GM12878 (cell line): ENCODE measurements at regions not wholly inside any gene's neighbourhood (a gene's known extent, or its start where the extent isn't known, plus 50 kb on each side); places are given as distances from the start of the nearest gene placed in this dataset.

Source experiments
- BCL11A ChIP-seq: IDR thresholded peaks from 2 replicates; pipeline ENCODE4 v1.6.1; 2011; ENCODE audit warnings: low read depth, low read length
- JUND ChIP-seq: IDR thresholded peaks from 2 replicates; pipeline ENCODE4 v1.6.1; 2012; ENCODE audit warnings: low read depth, mild to moderate bottlenecking, low read length, improper control_type of control experiment, moderate library complexity
- YBX1 ChIP-seq: fragments of 450-650 bp; IDR thresholded peaks from 2 replicates; pipeline ENCODE4 v1.6.1; 2016; ENCODE audit warnings: antibody characterized with exemption
- TF ChIP-seq, protein P1 (sequence below): IDR thresholded peaks from 2 replicates; pipeline ENCODE4 v1.6.1; 2012; ENCODE audit warnings: improper control_type of control experiment, low read depth, low read length; ENCODE audit not compliant: insufficient replicate concordance
- TF ChIP-seq, protein P2 (sequence below): fragments of 450-650 bp; formaldehyde crosslinking; IDR thresholded peaks from 2 replicates; pipeline ENCODE4 v1.4.0; 2020; ENCODE audit warnings: mild to moderate bottlenecking, moderate library complexity
- TF ChIP-seq, protein P3 (sequence below): IDR thresholded peaks from 2 replicates; pipeline ENCODE4 v1.6.1; 2012; ENCODE audit warnings: low read depth, low read length, improper control_type of control experiment

DNA sequence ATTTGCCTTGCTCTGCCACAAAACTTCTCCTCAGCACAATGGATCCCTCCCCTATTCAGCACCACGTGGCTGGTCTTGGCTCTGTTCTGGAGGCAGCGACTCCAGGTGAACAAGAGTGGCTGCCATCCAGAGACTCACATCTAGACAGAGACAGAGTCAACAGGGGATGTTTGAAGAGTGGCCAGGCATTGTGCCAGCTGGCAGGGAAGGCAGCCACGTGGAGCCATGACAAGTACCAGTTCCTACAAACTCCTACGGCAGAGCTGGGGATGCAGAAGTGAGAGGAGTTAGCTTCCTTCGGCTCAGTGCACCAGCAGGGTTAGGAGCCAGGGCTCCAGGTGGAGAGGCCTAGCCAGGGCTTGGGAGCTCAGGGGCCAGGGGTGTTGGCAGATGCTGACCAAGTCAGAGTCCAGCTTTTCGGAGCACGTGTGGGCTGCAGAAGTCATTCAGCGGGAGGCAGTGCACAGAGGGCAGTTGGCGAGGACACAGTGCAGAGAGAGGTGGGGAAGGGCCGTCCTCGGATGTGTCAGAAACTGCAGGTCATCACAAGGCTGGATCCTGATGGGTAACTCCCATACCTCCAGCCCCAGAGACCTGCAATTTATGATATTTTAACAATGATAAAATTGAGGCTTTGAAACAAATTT is 171.7 kb upstream of the PDE10A start (continued):
- TF ChIP-seq, protein P1, sequence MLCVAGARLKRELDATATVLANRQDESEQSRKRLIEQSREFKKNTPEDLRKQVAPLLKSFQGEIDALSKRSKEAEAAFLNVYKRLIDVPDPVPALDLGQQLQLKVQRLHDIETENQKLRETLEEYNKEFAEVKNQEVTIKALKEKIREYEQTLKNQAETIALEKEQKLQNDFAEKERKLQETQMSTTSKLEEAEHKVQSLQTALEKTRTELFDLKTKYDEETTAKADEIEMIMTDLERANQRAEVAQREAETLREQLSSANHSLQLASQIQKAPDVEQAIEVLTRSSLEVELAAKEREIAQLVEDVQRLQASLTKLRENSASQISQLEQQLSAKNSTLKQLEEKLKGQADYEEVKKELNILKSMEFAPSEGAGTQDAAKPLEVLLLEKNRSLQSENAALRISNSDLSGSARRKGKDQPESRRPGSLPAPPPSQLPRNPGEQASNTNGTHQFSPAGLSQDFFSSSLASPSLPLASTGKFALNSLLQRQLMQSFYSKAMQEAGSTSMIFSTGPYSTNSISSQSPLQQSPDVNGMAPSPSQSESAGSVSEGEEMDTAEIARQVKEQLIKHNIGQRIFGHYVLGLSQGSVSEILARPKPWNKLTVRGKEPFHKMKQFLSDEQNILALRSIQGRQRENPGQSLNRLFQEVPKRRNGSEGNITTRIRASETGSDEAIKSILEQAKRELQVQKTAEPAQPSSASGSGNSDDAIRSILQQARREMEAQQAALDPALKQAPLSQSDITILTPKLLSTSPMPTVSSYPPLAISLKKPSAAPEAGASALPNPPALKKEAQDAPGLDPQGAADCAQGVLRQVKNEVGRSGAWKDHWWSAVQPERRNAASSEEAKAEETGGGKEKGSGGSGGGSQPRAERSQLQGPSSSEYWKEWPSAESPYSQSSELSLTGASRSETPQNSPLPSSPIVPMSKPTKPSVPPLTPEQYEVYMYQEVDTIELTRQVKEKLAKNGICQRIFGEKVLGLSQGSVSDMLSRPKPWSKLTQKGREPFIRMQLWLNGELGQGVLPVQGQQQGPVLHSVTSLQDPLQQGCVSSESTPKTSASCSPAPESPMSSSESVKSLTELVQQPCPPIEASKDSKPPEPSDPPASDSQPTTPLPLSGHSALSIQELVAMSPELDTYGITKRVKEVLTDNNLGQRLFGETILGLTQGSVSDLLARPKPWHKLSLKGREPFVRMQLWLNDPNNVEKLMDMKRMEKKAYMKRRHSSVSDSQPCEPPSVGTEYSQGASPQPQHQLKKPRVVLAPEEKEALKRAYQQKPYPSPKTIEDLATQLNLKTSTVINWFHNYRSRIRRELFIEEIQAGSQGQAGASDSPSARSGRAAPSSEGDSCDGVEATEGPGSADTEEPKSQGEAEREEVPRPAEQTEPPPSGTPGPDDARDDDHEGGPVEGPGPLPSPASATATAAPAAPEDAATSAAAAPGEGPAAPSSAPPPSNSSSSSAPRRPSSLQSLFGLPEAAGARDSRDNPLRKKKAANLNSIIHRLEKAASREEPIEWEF = no peak
- TF ChIP-seq, protein P2, sequence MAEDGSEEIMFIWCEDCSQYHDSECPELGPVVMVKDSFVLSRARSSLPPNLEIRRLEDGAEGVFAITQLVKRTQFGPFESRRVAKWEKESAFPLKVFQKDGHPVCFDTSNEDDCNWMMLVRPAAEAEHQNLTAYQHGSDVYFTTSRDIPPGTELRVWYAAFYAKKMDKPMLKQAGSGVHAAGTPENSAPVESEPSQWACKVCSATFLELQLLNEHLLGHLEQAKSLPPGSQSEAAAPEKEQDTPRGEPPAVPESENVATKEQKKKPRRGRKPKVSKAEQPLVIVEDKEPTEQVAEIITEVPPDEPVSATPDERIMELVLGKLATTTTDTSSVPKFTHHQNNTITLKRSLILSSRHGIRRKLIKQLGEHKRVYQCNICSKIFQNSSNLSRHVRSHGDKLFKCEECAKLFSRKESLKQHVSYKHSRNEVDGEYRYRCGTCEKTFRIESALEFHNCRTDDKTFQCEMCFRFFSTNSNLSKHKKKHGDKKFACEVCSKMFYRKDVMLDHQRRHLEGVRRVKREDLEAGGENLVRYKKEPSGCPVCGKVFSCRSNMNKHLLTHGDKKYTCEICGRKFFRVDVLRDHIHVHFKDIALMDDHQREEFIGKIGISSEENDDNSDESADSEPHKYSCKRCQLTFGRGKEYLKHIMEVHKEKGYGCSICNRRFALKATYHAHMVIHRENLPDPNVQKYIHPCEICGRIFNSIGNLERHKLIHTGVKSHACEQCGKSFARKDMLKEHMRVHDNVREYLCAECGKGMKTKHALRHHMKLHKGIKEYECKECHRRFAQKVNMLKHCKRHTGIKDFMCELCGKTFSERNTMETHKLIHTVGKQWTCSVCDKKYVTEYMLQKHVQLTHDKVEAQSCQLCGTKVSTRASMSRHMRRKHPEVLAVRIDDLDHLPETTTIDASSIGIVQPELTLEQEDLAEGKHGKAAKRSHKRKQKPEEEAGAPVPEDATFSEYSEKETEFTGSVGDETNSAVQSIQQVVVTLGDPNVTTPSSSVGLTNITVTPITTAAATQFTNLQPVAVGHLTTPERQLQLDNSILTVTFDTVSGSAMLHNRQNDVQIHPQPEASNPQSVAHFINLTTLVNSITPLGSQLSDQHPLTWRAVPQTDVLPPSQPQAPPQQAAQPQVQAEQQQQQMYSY = no peak
- no peak for TF ChIP-seq JUND
- TF ChIP-seq BCL11A = no peak
- TF ChIP-seq, protein P3, sequence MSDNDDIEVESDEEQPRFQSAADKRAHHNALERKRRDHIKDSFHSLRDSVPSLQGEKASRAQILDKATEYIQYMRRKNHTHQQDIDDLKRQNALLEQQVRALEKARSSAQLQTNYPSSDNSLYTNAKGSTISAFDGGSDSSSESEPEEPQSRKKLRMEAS = no peak
- no peak for TF ChIP-seq YBX1
- TF ChIP-seq, all 136 proteins: peak for 0
